PC-3 (cell line): ENCODE measurements at regions not wholly inside any gene's neighbourhood (a gene's known extent, or its start where the extent isn't known, plus 50 kb on each side); places are given as distances from the start of the nearest gene placed in this dataset.
"Not testable (repeated sequence)": the region's sequence is repeated elsewhere in the genome, so short reads cannot be mapped to it uniquely, and the experiment has no call there.

ENCODE experiments used
- ATAC-seq: fragments of 200-7000 bp; cut with Tn5 transposase; 2 replicates; pipeline ENCODE4 v1.9.1; 2020; ENCODE audit warnings: mild to moderate bottlenecking, moderate library complexity
- BruUV-seq: library from RNA; stranded (reverse); fragments of 400-500 nt; replicated peaks from 2 replicates; lab custom pipeline; 2021; lab: Mats Ljungman, UMichigan
- CTCF ChIA-PET: fragments of 300-600 bp; sonication (Branson Sonifier 250); formaldehyde crosslinking; loops from one replicate; lab custom pipeline; 2022; ENCODE audit warnings: antibody characterized with exemption; lab: Charles Lee
- POLR2A ChIA-PET: fragments of 300-600 bp; sonication (Branson Sonifier 250); formaldehyde crosslinking; loops from one replicate; lab custom pipeline; 2022; ENCODE audit warnings: antibody characterized with exemption; ENCODE audit not compliant: unreplicated experiment; lab: Charles Lee
- DNase-seq: peaks from one replicate; pipeline ENCODE4 v3.0.0-alpha.2; 2015
- H2AFZ ChIP-seq: fragments of 300-600 bp; sonication (generic); 2 replicates; pipeline ENCODE4 v1.6.0; 2016; ENCODE audit warnings: antibody characterized with exemption, low read length
- H3F3A ChIP-seq: fragments of 300-600 bp; sonication (generic); one replicate; pipeline ENCODE4 v1.6.0; 2017; ENCODE audit warnings: antibody characterized with exemption, low read length, control low read depth, mild to moderate bottlenecking; ENCODE audit not compliant: unreplicated experiment
- H3K27ac ChIP-seq: fragments of 300-600 bp; sonication (generic); 2 replicates; pipeline ENCODE4 v1.5.1; 2016; ENCODE audit warnings: mild to moderate bottlenecking, low read length
- H3K27me3 ChIP-seq: fragments of 300-600 bp; sonication (generic); 2 replicates; pipeline ENCODE4 v1.6.1; 2016; ENCODE audit warnings: low read length, mixed read lengths
- H3K36me3 ChIP-seq: fragments of 300-600 bp; sonication (generic); 2 replicates; pipeline ENCODE4 v1.6.1; 2016; ENCODE audit warnings: low read depth, mixed run types, low read length, mixed read lengths
- H3K4me1 ChIP-seq: fragments of 300-600 bp; sonication (generic); 2 replicates; pipeline ENCODE4 v1.5.1; 2016; ENCODE audit warnings: low read length; ENCODE audit not compliant: insufficient read depth
- H3K4me2 ChIP-seq: fragments of 300-600 bp; sonication (generic); 2 replicates; pipeline ENCODE4 v1.6.0; 2016; ENCODE audit warnings: low read length
- H3K4me3 ChIP-seq: fragments of 300-600 bp; sonication (generic); 2 replicates; pipeline ENCODE4 v1.5.1; 2016; ENCODE audit warnings: mild to moderate bottlenecking, low read length, mixed read lengths
- H3K79me2 ChIP-seq: fragments of 300-600 bp; sonication (generic); 2 replicates; pipeline ENCODE4 v1.6.1; 2017; ENCODE audit warnings: low read length, mixed read lengths
- H3K9ac ChIP-seq: fragments of 300-600 bp; sonication (generic); 2 replicates; pipeline ENCODE4 v1.6.0; 2016; ENCODE audit warnings: mild to moderate bottlenecking, low read length
- H3K9me2 ChIP-seq: fragments of 300-600 bp; sonication (generic); replicated peaks from 2 replicates; pipeline ENCODE4 v1.6.1; 2016; ENCODE audit warnings: mixed run types, low read length, mixed read lengths
- H3K9me3 ChIP-seq: fragments of 300-600 bp; sonication (generic); 2 replicates; pipeline ENCODE4 v1.6.1; 2016; ENCODE audit warnings: low read length, mixed read lengths
- H4K20me1 ChIP-seq: fragments of 300-600 bp; sonication (generic); 2 replicates; pipeline ENCODE4 v1.6.1; 2016; ENCODE audit warnings: low read length, mixed read lengths
- EZH2 ChIP-seq: fragments of 300-600 bp; sonication (generic); IDR thresholded peaks from one replicate; pipeline ENCODE4 v1.6.1; 2017; ENCODE audit warnings: antibody characterized with exemption, mild to moderate bottlenecking, low read length; ENCODE audit not compliant: unreplicated experiment
- EZH2phosphoT487 ChIP-seq: fragments of 300-600 bp; sonication (generic); IDR thresholded peaks from 2 replicates; pipeline ENCODE4 v1.6.1; 2018; ENCODE audit warnings: mild to moderate bottlenecking, antibody characterized with exemption, low read length, borderline replicate concordance
- intact Hi-C: fragments of 100-400 bp; cut with micrococcal nuclease; formaldehyde crosslinking; loops from 2 replicates; pipeline ENCODE4 v1.9.0; 2023
- TF ChIP-seq, protein P1 (sequence below): fragments of 300-600 bp; sonication (generic); conservative IDR thresholded peaks from 2 replicates; pipeline ENCODE4 v1.5.1; 2017; ENCODE audit warnings: antibody characterized with exemption, low read depth, mild to moderate bottlenecking, low read length

DNA sequence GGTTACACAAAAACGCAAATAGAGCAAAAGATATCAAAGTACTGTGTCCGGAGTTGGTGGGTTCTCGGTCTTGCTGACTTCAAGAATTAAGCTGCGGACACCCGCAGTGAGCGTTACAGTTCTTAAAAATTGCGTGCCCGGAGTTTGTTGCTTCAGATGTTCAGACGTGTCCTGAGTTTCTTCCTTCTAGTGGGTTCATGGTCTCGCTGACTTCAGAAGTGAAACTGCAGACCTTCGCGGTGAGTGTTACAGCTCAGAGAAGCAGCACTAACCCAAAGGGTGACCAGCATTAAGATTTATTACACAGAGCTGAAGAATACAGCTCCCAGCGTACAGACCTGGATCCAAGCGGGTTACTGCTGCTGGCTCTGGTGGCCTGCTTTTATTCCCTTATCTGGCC lies 125.7 kb upstream of the TWIST2 start:
- CTCF ChIA-PET = no interaction called here
- intact Hi-C loops = loop anchor here (10.0 kb wide), 1 partner anchor 253 kb away; no protein-coding TSS in a partner anchor
- no TSS peak for BruUV-seq

DNA sequence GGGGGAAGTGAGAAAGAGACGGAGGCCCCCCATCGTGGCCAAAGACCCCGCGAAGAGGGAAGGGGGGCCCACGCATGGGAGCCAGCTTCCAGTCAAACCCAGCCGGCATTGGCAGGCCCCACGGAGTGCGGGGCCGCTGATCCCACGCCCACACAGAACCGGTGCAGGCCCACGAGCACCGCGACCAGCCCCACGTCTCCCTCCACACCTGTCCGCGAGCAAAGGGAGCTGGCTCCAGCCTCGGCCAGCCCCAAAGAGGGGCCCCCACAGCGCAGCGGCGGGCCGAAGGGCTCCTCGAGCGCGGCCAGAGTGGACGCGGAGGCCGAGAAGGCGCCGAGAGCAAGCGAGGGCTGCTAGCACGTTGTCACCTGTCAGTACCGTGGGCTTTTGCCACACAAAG lies 125.0 kb upstream of the TWIST2 start:
- TF ChIP-seq EZH2phosphoT487 (no peak), EZH2 (no peak)
- TF ChIP-seq, protein P1, sequence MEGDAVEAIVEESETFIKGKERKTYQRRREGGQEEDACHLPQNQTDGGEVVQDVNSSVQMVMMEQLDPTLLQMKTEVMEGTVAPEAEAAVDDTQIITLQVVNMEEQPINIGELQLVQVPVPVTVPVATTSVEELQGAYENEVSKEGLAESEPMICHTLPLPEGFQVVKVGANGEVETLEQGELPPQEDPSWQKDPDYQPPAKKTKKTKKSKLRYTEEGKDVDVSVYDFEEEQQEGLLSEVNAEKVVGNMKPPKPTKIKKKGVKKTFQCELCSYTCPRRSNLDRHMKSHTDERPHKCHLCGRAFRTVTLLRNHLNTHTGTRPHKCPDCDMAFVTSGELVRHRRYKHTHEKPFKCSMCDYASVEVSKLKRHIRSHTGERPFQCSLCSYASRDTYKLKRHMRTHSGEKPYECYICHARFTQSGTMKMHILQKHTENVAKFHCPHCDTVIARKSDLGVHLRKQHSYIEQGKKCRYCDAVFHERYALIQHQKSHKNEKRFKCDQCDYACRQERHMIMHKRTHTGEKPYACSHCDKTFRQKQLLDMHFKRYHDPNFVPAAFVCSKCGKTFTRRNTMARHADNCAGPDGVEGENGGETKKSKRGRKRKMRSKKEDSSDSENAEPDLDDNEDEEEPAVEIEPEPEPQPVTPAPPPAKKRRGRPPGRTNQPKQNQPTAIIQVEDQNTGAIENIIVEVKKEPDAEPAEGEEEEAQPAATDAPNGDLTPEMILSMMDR = no peak
- no peaks in the 10 kb centered on the region for H4K20me1 ChIP-seq

More for the DNA sequence above, 125.7 kb upstream of the TWIST2 start:
- POLR2A ChIA-PET = no interaction called here
- Histone ChIP-seq H3K9me3 (no peaks in the 10 kb centered on the region), H3K27ac (no peak overlapping the region), H4K20me1 (no peaks in the 10 kb centered on the region), H3F3A (no peaks in the 10 kb centered on the region), H3K4me2 (no peak overlapping the region), H3K9me2 (no peaks in the 10 kb centered on the region), H3K4me3 (no peak overlapping the region), H3K4me1 (no peaks in the 10 kb centered on the region), H3K36me3 (no peaks in the 10 kb centered on the region), H3K79me2 (no peaks in the 10 kb centered on the region), H2AFZ (no peak overlapping the region), H3K9ac (no peak overlapping the region), H3K27me3 (no peaks in the 10 kb centered on the region)
- no peak for ATAC-seq
- no peak for DNase-seq
- TF ChIP-seq EZH2 (no peak), EZH2phosphoT487 (no peak)
- TF ChIP-seq, protein P1 = no peak

DNA sequence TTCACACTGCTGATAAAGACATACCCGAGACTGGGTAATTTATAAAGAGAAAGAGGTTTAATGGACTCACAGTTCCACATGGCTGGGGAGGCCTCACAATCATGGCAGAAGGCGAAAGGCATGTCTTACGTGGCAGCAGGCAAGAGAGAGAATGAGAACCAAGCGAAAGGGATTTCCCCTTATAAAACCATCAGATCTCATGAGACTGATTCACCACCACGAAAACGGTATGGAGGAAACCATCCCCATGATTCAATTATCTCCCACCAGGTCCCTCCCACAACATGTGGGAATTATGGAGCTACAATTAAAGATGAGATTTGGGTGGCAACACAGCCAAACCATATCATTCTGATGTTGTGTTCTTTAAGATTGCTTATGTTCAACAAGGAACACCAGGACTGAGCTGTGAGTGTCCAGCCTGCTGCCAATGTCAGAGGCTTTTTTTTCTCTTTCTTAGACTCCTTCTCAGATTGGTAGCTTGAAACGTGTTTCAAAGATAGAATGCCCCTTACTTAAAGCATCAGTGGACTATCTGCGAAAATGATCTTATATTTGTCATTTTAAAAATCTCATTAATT lies 124.1 kb upstream of the TWIST2 start:
- not testable (repeated sequence) for H4K20me1 ChIP-seq, H3K36me3 ChIP-seq, H3K4me3 ChIP-seq, H3K9ac ChIP-seq, H3K4me1 ChIP-seq, ATAC-seq, H3K9me3 ChIP-seq, H3K9me2 ChIP-seq, H3F3A ChIP-seq, BruUV-seq, H3K4me2 ChIP-seq, H3K27me3 ChIP-seq, H3K27ac ChIP-seq, DNase-seq, H2AFZ ChIP-seq, H3K79me2 ChIP-seq
- ChIA-PET POLR2A (interaction anchor here (0.6 kb wide), 1 partner anchor 132 kb away, joined by 5 read pairs; no protein-coding TSS in a partner anchor), CTCF (interaction anchor here (0.6 kb wide), 1 partner anchor 105 kb away, joined by 9 read pairs; no protein-coding TSS in a partner anchor)
- intact Hi-C loops = loop anchor here (10.0 kb wide), 1 partner anchor 251 kb away; no protein-coding TSS in a partner anchor

More for the DNA sequence above, 125.0 kb upstream of the TWIST2 start:
- CTCF ChIA-PET = no interaction called here
- Histone ChIP-seq H3K4me3 (no peak overlapping the region), H3K27me3 (no peaks in the 10 kb centered on the region), H3K36me3 (no peaks in the 10 kb centered on the region), H3K79me2 (no peaks in the 10 kb centered on the region), H3K4me1 (no peaks in the 10 kb centered on the region), H3K9me2 (no peaks in the 10 kb centered on the region), H3K4me2 (no peak overlapping the region), H3F3A (no peaks in the 10 kb centered on the region), H3K27ac (no peak overlapping the region), H2AFZ (no peak overlapping the region), H3K9me3 (no peaks in the 10 kb centered on the region), H3K9ac (no peak overlapping the region)
- BruUV-seq = no TSS peak
- intact Hi-C loops = loop anchor here (10.0 kb wide), 1 partner anchor 252 kb away; no protein-coding TSS in a partner anchor
- POLR2A ChIA-PET = no interaction called here
- ATAC-seq (no peak), DNase-seq (no peak)
